H1 (cell line): ENCODE measurements at regions not wholly inside any gene's neighbourhood (a gene's known extent, or its start where the extent isn't known, plus 50 kb on each side); places are given as distances from the start of the nearest gene placed in this dataset.

Source experiments
- CTCF ChIA-PET: fragments of 300-600 bp; sonication (Branson Sonifier 250); formaldehyde crosslinking; loops from one replicate; lab custom pipeline; 2021; ENCODE audit not compliant: partially characterized antibody; lab: Charles Lee
- POLR2A ChIA-PET: fragments of 300-600 bp; sonication (Branson Sonifier 250); formaldehyde crosslinking; loops from one replicate; lab custom pipeline; 2021; ENCODE audit warnings: inconsistent platforms; ENCODE audit not compliant: partially characterized antibody; lab: Charles Lee
- DNase-seq, 2 experiments: peaks; one replicate each; pipeline versions ENCODE4 v3.0.0 to v3.0.0-alpha.2; 2010 to 2022; ENCODE audit warnings: low spot score in 2 of 2, low read depth in 1 of 2, mixed read lengths in 1 of 2
- FAIRE-seq: peaks from 2 replicates; lab custom pipeline; 2011; peaks lifted over from hg19 to GRCh38; lab: Jason Lieb, UNC
- H2AFZ ChIP-seq: 2 replicates; pipeline ENCODE4 v1.8.1; 2012; ENCODE audit warnings: low read length, inconsistent platforms
- H2AK5ac ChIP-seq: 2 replicates; pipeline ENCODE4 v1.6.1; 2013; ENCODE audit warnings: low read depth, low read length
- H2BK120ac ChIP-seq: replicated peaks from 2 replicates; pipeline ENCODE3; 2013; ENCODE audit warnings: low read depth, low read length, inconsistent platforms
- H2BK12ac ChIP-seq: 2 replicates; pipeline ENCODE4 v1.6.1; 2013; ENCODE audit warnings: low read depth, low read length
- H2BK15ac ChIP-seq: 2 replicates; pipeline ENCODE4 v1.6.1; 2013; ENCODE audit warnings: low read length
- H2BK20ac ChIP-seq: 2 replicates; pipeline ENCODE4 v1.6.1; 2013; ENCODE audit warnings: low read length
- H2BK5ac ChIP-seq: 2 replicates; pipeline ENCODE4 v1.6.1; 2013; ENCODE audit warnings: low read depth, low read length
- H3K14ac ChIP-seq: 2 replicates; pipeline ENCODE4 v1.6.1; 2013; ENCODE audit warnings: inconsistent platforms; ENCODE audit not compliant: insufficient read length
- H3K18ac ChIP-seq: 2 replicates; pipeline ENCODE4 v1.6.1; 2013; ENCODE audit warnings: low read length; ENCODE audit errors: extremely low read depth
- H3K23ac ChIP-seq: 2 replicates; pipeline ENCODE4 v1.6.1; 2013; ENCODE audit warnings: inconsistent platforms; ENCODE audit not compliant: insufficient read length
- H3K23me2 ChIP-seq: 2 replicates; pipeline ENCODE4 v1.6.1; 2013; ENCODE audit warnings: low read depth, low read length
- H3K27ac ChIP-seq: 2 replicates; pipeline ENCODE4 v1.6.1; 2011; ENCODE audit warnings: low read depth, low read length, inconsistent platforms
- H3K27me3 ChIP-seq, 4 experiments: replicated peaks in 1 of 4; 1 replicate in 1 of 4; 2 replicates in 3 of 4; pipeline versions ENCODE4 v1.6.1 to v1.8.1; 2011 to 2013; ENCODE audit warnings: low read length in 3 of 4, mild to moderate bottlenecking in 3 of 4, inconsistent platforms in 2 of 4, mixed read lengths in 2 of 4, moderate library complexity in 1 of 4; ENCODE audit not compliant: control insufficient read depth in 3 of 4, insufficient read depth in 3 of 4; ENCODE audit errors: extremely low read depth in 1 of 4
- H3K36me3 ChIP-seq, 4 experiments: 2 replicates each; pipeline versions ENCODE4 v1.6.1 to v1.8.1; 2011 to 2013; ENCODE audit warnings: mild to moderate bottlenecking in 4 of 4, low read length in 3 of 4, moderate library complexity in 2 of 4, control low read depth in 1 of 4, inconsistent platforms in 1 of 4; ENCODE audit not compliant: insufficient read depth in 4 of 4, control insufficient read depth in 2 of 4
- H3K4ac ChIP-seq: replicated peaks from 2 replicates; pipeline ENCODE3; 2013; ENCODE audit warnings: low read length, low read depth, mixed read lengths, inconsistent platforms; ENCODE audit not compliant: insufficient read length
- H3K4me1 ChIP-seq, 4 experiments: replicated peaks in 1 of 4; 1 replicate in 1 of 4; 2 replicates in 3 of 4; pipeline versions ENCODE4 v1.6.1 to v1.8.1; 2011 to 2013; ENCODE audit warnings: low read length in 3 of 4, inconsistent platforms in 2 of 4, mixed read lengths in 1 of 4; ENCODE audit not compliant: insufficient read depth in 4 of 4, control insufficient read depth in 3 of 4
- H3K4me2 ChIP-seq, 2 experiments: 2 replicates each; pipeline versions ENCODE4 v1.6.1 to v1.8.1; 2011 to 2013; ENCODE audit warnings: low read depth in 2 of 2, low read length in 2 of 2, control low read depth in 1 of 2, inconsistent platforms in 1 of 2, mild to moderate bottlenecking in 1 of 2; ENCODE audit not compliant: insufficient read depth in 1 of 2
- H3K4me3 ChIP-seq, 4 experiments: fragments of 200-600, 300-600 bp in 1 of 4; sonication (generic), shearing (Covaris generic), sonication (Bioruptor Twin) in 1 of 4; 2 replicates each; pipeline versions ENCODE4 v1.5.1 to v1.8.1; 2011 to 2016; ENCODE audit warnings: low read length in 4 of 4, low read depth in 3 of 4, control low read depth in 2 of 4, inconsistent platforms in 2 of 4, mild to moderate bottlenecking in 2 of 4, mixed read lengths in 1 of 4, moderate library complexity in 1 of 4; ENCODE audit not compliant: insufficient read depth in 2 of 4; ENCODE audit errors: extremely low read depth in 1 of 4
- H3K56ac ChIP-seq: replicated peaks from 2 replicates; pipeline ENCODE3; 2013; ENCODE audit warnings: low read depth, mild to moderate bottlenecking, mixed read lengths, low read length, inconsistent platforms; ENCODE audit not compliant: insufficient read length
- H3K79me1 ChIP-seq: 2 replicates; pipeline ENCODE4 v1.6.1; 2013; ENCODE audit warnings: low read depth, low read length, control low read depth
- H3K79me2 ChIP-seq, 2 experiments: 2 replicates each; pipeline versions ENCODE4 v1.6.1 to v1.8.1; 2012 to 2013; ENCODE audit warnings: low read length in 2 of 2, mild to moderate bottlenecking in 2 of 2, inconsistent platforms in 1 of 2; ENCODE audit not compliant: insufficient read depth in 2 of 2, control insufficient read depth in 1 of 2
- H3K9ac ChIP-seq, 4 experiments: replicated peaks in 1 of 4; 1 replicate in 1 of 4; 2 replicates in 3 of 4; pipeline versions ENCODE4 v1.6.1 to v1.8.1; 2011 to 2013; ENCODE audit warnings: low read depth in 3 of 4, low read length in 3 of 4, control low read depth in 2 of 4, mild to moderate bottlenecking in 2 of 4, moderate library complexity in 2 of 4, inconsistent platforms in 1 of 4; ENCODE audit errors: extremely low read depth in 1 of 4
- H3K9me3 ChIP-seq, 2 experiments: 2 replicates each; pipeline versions ENCODE4 v1.6.1 to v1.8.1; 2012 to 2013; ENCODE audit warnings: mild to moderate bottlenecking in 2 of 2, moderate library complexity in 2 of 2, control low read depth in 1 of 2, inconsistent platforms in 1 of 2, low read depth in 1 of 2, low read length in 1 of 2, mixed read lengths in 1 of 2; ENCODE audit not compliant: insufficient read depth in 2 of 2
- H4K20me1 ChIP-seq, 2 experiments: replicated peaks in 1 of 2; 2 replicates each; pipeline versions ENCODE3 to v1.8.1; 2011 to 2013; ENCODE audit warnings: inconsistent platforms in 2 of 2, low read length in 2 of 2, mild to moderate bottlenecking in 1 of 2; ENCODE audit not compliant: insufficient read depth in 2 of 2, control insufficient read depth in 1 of 2
- H4K5ac ChIP-seq: 2 replicates; pipeline ENCODE4 v1.6.1; 2013; ENCODE audit warnings: low read length, low read depth, mixed read lengths, inconsistent platforms; ENCODE audit not compliant: insufficient read length
- H4K8ac ChIP-seq: 2 replicates; pipeline ENCODE4 v1.8.0; 2013; ENCODE audit warnings: mild to moderate bottlenecking, moderate library complexity, low read length, inconsistent platforms; ENCODE audit not compliant: insufficient read depth; ENCODE audit errors: extremely low read depth
- H4K91ac ChIP-seq: replicated peaks from 2 replicates; pipeline ENCODE3; 2013; ENCODE audit warnings: low read length, mixed read lengths, inconsistent platforms; ENCODE audit not compliant: insufficient read length
- ASH2L ChIP-seq: fragments of 200-600, 300-600 bp; sonication (generic); IDR thresholded peaks from one replicate; pipeline ENCODE4 v1.7.1; 2017; ENCODE audit warnings: low read length
- ATF3 ChIP-seq: IDR thresholded peaks from 2 replicates; pipeline ENCODE4 v1.6.1; 2011; ENCODE audit warnings: low read depth, mild to moderate bottlenecking, low read length; ENCODE audit not compliant: insufficient read depth
- CBX8 ChIP-seq: fragments of 300-800, 300-1000 bp; sonication (generic); IDR thresholded peaks from 2 replicates; pipeline ENCODE4 v1.7.1; 2016; ENCODE audit warnings: low read depth, low read length, borderline replicate concordance
- CHD2 ChIP-seq: IDR thresholded peaks from 2 replicates; pipeline ENCODE4 v1.6.1; 2012; ENCODE audit warnings: low read length, improper control_type of control experiment
- CREB1 ChIP-seq: IDR thresholded peaks from 2 replicates; pipeline ENCODE4 v1.6.1; 2012; ENCODE audit warnings: inconsistent platforms
- FOSL1 ChIP-seq: IDR thresholded peaks from 2 replicates; pipeline ENCODE4 v1.6.1; 2011; ENCODE audit warnings: mild to moderate bottlenecking, low read depth, low read length, moderate library complexity; ENCODE audit not compliant: insufficient read depth
- MAFK ChIP-seq: IDR thresholded peaks from 2 replicates; pipeline ENCODE4 v1.6.1; 2012; ENCODE audit warnings: low read depth, mild to moderate bottlenecking, improper control_type of control experiment, low read length
- MAX ChIP-seq: IDR thresholded peaks from 2 replicates; pipeline ENCODE4 v1.6.1; 2012; ENCODE audit warnings: inconsistent platforms
- SP1 ChIP-seq: IDR thresholded peaks from 2 replicates; pipeline ENCODE4 v1.6.1; 2011; ENCODE audit warnings: low read depth, low read length
- SP2 ChIP-seq: IDR thresholded peaks from 2 replicates; pipeline ENCODE4 v1.6.1; 2012; ENCODE audit warnings: mild to moderate bottlenecking, low read length, inconsistent platforms
- WGBS, 2 experiments: shearing (Covaris generic) in 1 of 2; methylation state at CpG; one replicate each; pipeline versions ENCODE4 v1.1.6 to v1.1.7; 2013 to 2015; ENCODE audit warnings: low lambda C conversion rate in 2 of 2, mixed read lengths in 2 of 2, inconsistent platforms in 1 of 2, low coverage in 1 of 2, missing lambda C conversion rate in 1 of 2; ENCODE audit not compliant: insufficient replicate concordance in 2 of 2, insufficient coverage in 1 of 2, insufficient read length in 1 of 2; ENCODE audit errors: extremely low coverage in 1 of 2, missing lambda C conversion rate in 1 of 2; 5-methylcytosine and 5-hydroxymethylcytosine counted together

- Histone ChIP-seq H2BK15ac (no peak overlapping the region), H4K91ac (no peak overlapping the region), H2AFZ (no peak overlapping the region), H3K9ac (no peak overlapping the region), H2BK120ac (no peak overlapping the region), H3K27me3 (no peaks in the 10 kb centered on the region), H3K14ac (no peak overlapping the region), H3K9me3 (no peaks in the 10 kb centered on the region), H4K8ac (no peak overlapping the region), H3K27ac (no peak overlapping the region), H2BK12ac (no peak overlapping the region), H3K4me1 (no peaks in the 10 kb centered on the region), H3K79me2 (no peaks in the 10 kb centered on the region), H2BK5ac (no peak overlapping the region), H3K23ac (no peak overlapping the region), H3K18ac (no peak overlapping the region), H3K79me1 (no peaks in the 10 kb centered on the region), H3K23me2 (no peaks in the 10 kb centered on the region; the same call in 1 of the 2 replicates), H2BK20ac (no peak overlapping the region), H3K36me3 (no peaks in the 10 kb centered on the region), H3K4me2 (no peak overlapping the region), H4K20me1 (no peaks in the 10 kb centered on the region), H2AK5ac (no peak overlapping the region), H3K4ac (no peak overlapping the region), H3K4me3 (no peak overlapping the region), H3K56ac (no peak overlapping the region), H4K5ac (no peak overlapping the region)
- FAIRE-seq (no peak), DNase-seq (no peak)
- 91% methylated on average over 4 of the region's 4 CpGs; no CpG with 5 or more reads in 1 of the 2 experiments for WGBS, 2 experiments
- POLR2A ChIA-PET, result no interaction called here
- CTCF ChIA-PET, result interaction anchor here (1.2 kb wide), 1 partner anchor 9 kb away, joined by 4 read pairs; no protein-coding TSS in a partner anchor
- TF ChIP-seq MAFK (no peak), CREB1 (no peak), ASH2L (no peak), SP2 (no peak), CHD2 (no peak), MAX (no peak), ATF3 (no peak), CBX8 (no peak), FOSL1 (no peak), SP1 (no peak)
Observed at GRCh38 chr3:34544136-34544535, 745.7 kb downstream of the PDCD6IP start.
